Limb (tissue), 2 donors: ENCODE measurements at regions not wholly inside any gene's neighbourhood (a gene's known extent, or its start where the extent isn't known, plus 50 kb on each side); places are given as distances from the start of the nearest gene placed in this dataset.
"Not testable (repeated sequence)": the region's sequence is repeated elsewhere in the genome, so short reads cannot be mapped to it uniquely, and the experiment has no call there.

Experiments used
- DNase-seq, 2 donors: peaks; one replicate each; pipeline ENCODE4 v3.0.0-alpha.2; 2016; ENCODE audit errors: extremely low spot score in 2 of 2

GRCh38 chr4:123144616-123145015 lies 222.2 kb upstream of the NUDT6 start:
- DNase-seq = no peak

DNA sequence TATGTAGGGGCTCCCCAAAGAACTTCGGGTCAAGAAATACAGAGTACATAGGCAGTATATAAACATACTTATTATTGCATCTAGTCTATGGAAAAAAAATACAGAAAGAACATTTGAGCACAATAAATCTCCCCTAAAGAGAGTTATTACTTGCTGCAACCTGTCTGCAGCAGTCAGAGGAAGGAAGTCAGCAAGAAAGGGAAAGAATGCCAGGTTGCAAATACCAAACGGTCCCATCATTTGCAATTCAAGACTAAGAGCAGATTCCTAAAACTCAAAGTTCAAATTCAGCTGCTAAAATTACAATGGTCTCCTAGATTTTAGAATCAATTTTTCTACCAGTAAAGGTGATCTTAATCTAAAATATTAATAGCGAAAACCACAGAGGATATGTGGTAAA lies 236.2 kb upstream of the NUDT6 start:
- no peak for DNase-seq

DNA sequence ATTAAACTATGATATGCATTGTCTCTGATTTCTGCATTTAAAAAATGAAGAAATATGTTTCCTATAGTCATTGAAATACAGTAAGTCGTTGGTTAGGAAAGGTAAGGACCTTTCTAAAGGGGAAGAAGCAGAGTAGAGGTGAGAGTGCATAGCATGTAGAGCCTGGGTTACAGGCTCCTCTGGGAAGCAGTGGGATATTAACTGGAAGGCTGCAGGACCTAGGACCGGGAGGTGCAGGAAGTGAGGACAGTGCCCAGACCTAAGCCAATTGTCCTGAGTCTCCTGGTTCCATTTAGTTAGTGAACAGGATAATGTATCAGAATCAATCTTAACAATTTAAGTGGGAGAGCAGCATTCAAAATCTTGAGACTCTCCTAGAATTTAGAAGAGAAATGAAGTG lies 237.1 kb upstream of the NUDT6 start:
- no peak for DNase-seq

- no peak for DNase-seq
Observed at GRCh38 chr4:123162859-123163258, 233.7 kb upstream of the SPRY1 start.

DNA sequence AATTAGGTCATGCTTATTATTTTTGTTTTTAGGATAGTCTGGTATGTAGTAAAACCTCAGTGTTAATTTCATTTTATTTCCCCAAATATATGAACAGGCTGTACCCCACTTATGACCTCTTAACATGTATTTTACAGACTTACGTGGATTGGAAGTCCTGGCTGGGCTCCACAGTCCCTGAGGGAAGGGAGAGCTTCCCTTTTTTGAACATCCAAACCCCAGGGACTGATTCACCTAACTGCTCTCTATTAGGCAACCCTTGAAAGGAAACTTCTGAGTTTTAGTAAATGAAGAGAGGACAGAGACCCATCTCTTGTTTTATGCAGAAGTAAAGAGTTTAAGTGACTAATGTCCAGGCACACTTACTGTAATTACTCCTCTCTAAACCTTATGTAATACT lies 233.1 kb upstream of the SPRY1 start:
- no peak for DNase-seq

DNA sequence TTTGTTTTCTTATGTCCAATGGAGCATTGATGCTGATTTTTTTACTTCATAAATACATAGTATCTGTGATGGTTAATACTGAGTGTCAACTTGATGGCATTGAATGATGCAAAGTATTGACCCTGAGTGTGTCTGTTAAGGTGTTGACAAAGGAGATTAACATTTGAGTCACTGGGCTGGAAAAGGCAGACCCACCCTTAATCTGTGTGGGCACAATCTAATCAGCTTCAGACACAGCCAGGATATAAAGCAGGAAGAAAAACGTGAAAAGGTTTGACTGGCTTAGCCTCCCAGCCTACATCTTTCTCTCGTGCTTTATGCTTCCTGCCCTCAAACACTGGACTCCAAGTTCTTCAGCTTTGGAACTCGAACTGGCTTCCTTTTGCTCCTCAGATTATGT lies 230.6 kb upstream of the SPRY1 start:
- no peak for DNase-seq

DNA sequence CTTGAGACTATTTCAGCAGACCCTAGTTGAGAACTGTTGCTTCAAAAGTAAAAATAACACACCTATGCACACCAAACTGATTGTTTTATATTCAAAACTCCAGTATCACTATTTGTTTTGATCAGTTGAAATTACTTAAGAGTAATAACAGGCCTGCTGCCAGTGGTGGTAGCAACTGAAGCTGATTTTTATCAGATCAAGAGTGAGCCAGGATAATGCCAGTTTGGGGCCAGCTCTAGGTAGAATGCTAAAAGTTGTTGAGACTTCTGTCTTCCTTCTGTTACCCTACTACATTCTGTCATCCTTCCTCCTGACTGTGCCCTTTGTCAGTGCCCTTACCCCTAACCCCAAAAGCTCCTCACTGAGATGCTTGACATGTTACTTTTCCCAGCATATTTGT lies 228.7 kb upstream of the SPRY1 start:
- DNase-seq = no peak

DNA sequence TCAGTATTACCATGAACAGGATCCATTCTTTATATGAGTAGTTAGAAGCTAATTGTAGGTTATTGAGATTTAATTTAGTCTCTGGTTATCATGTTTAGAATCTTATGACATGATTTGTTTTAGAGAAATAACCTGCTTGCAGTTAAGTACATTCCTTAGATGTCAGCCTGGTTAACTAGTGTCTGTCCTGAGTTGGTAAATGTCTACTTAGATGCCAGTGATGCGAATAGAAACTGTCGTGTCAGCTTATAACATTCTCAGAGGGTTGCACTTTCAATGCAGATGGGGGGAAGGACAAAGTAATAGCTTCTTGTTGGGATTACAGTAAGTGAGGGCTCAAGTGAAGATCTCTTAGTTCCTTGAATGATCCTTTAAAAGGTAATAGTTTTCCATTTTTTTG lies 227.8 kb upstream of the SPRY1 start:
- DNase-seq = no peak

DNA sequence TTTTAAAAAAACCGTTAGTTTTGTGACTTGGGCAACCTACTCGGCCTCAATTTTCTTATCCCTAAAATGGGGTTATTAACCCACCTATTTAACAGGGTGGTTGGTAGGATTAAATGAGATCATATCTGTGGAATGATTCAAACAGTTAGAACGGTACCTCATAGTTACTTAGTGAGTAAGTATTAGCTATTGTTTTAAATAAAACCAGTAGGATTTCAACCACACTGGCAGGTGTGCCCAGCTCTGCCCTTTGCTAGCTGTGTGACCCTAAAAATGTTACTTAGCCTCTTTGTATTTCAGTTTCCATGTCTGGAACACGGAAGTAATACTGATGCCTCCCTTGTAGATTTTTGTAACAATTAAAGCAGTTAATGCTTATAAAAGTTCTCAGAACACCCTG lies 225.8 kb upstream of the SPRY1 start:
- no peak for DNase-seq

DNA sequence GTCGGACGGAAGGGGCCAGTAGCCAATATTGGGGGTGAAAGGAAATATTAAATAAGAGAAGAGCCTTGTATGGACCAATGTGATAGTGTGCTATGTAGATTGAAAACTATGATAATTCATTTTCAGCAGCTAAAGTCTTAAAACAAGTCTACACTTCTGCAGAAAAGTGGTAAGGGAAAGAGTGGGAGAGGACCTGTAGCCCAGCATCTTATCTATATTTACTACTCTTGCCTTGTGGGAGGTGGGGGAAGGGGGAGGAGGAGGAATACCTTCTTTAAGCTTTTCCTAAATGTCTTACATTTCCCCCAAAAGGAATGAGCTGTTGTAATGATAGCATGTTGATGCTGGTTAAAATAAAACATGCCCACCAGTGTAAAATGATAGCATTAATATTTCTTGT lies 220.0 kb upstream of the SPRY1 start:
- no peak for DNase-seq

DNA sequence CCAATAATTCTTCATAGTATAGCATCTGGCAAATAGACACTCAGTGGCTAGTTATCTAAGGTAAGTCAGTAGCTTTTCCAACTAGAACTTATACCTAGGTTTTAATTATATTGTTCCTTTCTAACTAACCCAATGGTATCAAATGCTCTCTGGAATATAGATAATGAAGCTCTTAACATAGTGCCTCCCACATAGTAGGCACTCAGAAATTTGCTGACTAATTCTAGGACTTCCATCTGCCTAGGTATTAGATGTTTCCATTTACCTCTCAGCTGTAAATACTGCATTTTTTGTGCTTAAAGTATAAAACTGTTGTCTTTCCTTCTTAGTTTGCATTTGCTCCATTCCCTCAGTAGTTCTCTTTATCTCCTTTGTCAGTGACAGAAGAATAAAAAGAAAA lies 214.3 kb upstream of the SPRY1 start:
- DNase-seq = no peak

- DNase-seq = no peak
Observed at GRCh38 chr4:123183308-123183707, 213.3 kb upstream of the SPRY1 start.

- DNase-seq = not testable (repeated sequence)
Observed at GRCh38 chr4:123183754-123184153, 212.8 kb upstream of the SPRY1 start.

GRCh38 chr4:123186731-123187130 lies 209.9 kb upstream of the SPRY1 start:
- DNase-seq = no peak

DNA sequence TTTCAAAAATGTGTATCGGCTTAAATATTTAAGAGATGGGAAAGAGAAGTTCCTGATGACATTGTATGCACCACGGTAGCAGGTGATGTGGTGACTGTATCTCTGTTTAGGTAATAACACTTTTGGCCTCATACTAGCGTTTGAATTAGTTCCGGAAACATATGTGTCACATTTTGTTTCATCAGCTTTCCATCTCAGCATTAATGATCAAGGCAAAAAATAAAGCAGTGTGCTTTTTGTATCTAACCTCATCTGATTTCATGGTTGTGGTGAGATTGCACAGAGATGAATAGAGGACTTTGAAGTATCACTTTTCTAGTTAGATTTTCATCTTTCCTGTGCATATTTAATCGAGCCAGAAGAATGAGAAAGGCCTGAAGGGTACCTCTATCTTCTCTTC lies 206.4 kb upstream of the SPRY1 start:
- no peak for DNase-seq

DNA sequence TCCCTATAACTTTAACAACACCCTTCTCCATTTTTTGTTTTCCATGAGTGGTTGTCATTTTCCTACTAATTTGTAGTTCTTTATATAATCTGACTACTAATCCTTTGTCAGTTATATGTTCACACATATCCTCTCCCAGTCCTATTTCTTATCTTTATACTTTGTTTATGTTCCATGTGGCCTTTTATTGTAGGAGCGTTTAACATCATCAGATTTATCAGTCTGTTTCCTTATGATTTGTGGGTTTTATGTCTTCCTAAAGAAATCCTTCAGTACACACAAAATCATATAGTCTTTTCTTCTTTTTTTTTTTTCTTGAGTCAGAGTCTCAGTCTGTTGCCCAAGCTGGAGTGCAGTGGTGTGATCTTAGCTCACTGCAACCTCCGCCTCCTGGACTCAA lies 204.9 kb upstream of the SPRY1 start:
- DNase-seq = no peak

GRCh38 chr4:123193802-123194367 lies 202.7 kb upstream of the SPRY1 start:
- no peak for DNase-seq

- no peak for DNase-seq
Observed at GRCh38 chr4:123198706-123199105, 197.9 kb upstream of the SPRY1 start.

DNA sequence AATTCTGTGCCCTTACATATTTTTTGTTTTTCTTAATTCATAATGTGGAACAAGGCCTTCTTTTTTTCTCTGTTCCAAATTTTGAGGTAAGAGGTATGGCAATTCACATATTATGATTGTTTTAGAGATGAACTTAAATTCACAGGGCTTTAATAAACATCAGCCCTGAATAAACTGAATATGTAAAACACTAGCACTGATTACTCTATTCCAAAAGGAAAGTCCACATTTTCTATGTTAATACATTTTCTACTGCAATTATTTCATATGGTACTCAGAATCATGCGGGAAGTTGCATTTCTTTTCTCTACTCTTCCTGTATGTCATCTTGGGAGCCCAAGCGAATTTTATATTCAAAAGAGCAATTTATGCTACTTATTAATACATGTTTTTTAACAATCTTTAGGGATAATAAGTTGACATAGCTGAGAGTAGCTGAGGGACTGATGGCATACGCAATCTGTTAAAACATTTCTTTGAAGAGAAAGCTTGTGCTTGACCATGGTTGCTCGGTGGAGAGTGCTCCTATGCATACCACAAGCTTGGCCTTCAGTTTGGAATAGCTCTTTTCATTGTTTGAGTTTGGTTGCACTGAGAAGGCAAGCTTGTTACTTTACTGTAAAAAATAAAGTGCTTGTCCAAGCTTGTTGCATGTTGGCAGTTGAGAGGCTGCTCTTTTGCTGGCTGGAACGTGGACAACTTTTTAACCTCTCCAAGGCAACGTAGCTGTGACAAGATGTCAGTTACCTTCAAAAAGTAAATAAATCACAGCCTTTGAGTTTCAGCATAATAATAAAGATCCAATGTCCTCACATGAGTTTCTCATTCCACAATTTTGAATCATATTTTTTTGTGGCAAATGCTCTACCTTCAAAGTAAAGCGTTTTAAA lies 196.3 kb upstream of the SPRY1 start:
- DNase-seq = no peak

GRCh38 chr4:123204737-123205136 lies 191.9 kb upstream of the SPRY1 start:
- DNase-seq = no peak

- DNase-seq = no peak
Observed at GRCh38 chr4:123206016-123206415, 190.6 kb upstream of the SPRY1 start.

DNA sequence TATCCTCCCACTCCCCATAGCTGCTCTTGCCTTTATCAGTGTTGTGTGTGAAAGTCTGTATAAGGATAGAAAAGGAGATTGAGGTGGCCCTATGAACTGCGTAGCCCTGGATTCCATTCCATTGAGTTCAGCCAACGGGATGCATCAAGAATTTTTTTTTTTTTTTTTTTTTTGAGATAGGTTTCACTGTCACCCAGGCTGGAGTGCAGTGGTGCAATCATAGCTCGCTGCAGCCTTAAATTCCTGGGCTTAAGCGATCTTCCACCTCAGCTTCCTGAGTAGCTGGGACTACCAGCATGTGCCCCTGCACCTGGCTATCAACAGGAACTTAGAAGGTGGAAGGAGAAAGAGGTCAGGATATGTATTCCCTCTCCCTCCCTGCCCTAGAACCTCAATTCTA lies 187.2 kb upstream of the SPRY1 start:
- no peak for DNase-seq

DNA sequence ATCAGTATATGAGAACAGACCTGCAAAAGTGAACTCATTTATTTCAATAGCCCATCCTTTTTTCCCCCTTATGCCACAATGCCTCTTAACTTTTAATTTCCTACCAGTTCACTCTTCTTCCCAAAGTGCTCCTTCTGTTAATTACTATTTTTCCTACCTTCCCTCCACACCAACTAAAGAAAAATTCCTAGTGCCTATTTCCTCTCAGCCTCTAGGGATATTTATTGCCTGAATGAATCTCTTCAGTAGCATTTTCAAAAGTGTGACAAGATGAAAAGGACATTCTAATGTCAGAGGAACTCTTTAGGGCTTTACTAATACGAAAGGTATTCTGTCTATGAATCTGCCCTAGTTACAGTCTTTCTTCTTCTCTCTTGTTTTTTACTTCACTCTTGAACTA lies 181.1 kb upstream of the SPRY1 start:
- DNase-seq = no peak
